ENCODE measurements at regions not wholly inside any gene's neighbourhood (a gene's known extent, or its start where the extent isn't known, plus 50 kb on each side); places are given as distances from the start of the nearest gene placed in this dataset.

- TF ChIP-seq REST (IDR thresholded peaks at IDR 0.05; ENCODE audit: low read depth) = no peak
- TF ChIP-seq RAD21 (IDR thresholded peaks at IDR 0.05; ENCODE audit: low read depth) = no peak
- no peak for TF ChIP-seq EZH2 (IDR thresholded peaks at IDR 0.05)
- no peak for TF ChIP-seq FOSL1 (IDR thresholded peaks at IDR 0.05; ENCODE audit: low read depth)
- TF ChIP-seq CTCF (IDR thresholded peaks at IDR 0.05 in 2 of 3, conservative IDR thresholded peaks at IDR 0.05 in 1 of 3; ENCODE audit: borderline replicate concordance in 1 of 3, insufficient read depth in 1 of 3, low read depth in 2 of 3, low read length in 2 of 3) = no peak
- no peak for TF ChIP-seq YY1 (IDR thresholded peaks at IDR 0.05; ENCODE audit: extremely low read depth, insufficient replicate concordance, low read depth, low read length)
Measured at GRCh38 chr6:19002976-19003560, 615.9 kb downstream of the RNF144B start (continued).

- Histone ChIP-seq H3K4me3 (replicated peaks in 1 of 2; ENCODE audit: low read depth in 1 of 2, low read length in 2 of 2) (no peak overlapping the region), H3K79me2 (ENCODE audit: insufficient read depth, low read length) (no peaks in the 10 kb centered on the region), H2AFZ (ENCODE audit: low read depth, low read length, poor library complexity, severe bottlenecking) (no peak overlapping the region), H3K9ac (ENCODE audit: low read length) (no peak overlapping the region), H3K9me2 (ENCODE audit: insufficient read depth) (no peaks in the 10 kb centered on the region), H4K20me1 (ENCODE audit: insufficient read depth) (no peaks in the 10 kb centered on the region), H3K36me3 (ENCODE audit: control insufficient read depth in 1 of 2, insufficient read depth in 2 of 2, low read length in 2 of 2) (no peaks in the 10 kb centered on the region), H3K4me2 (ENCODE audit: low read length) (no peak overlapping the region), H3K9me3 (ENCODE audit: control insufficient read depth in 1 of 2, insufficient read depth in 1 of 2, low read depth in 1 of 2, low read length in 2 of 2) (no peaks in the 10 kb centered on the region), H3K27me3 (ENCODE audit: insufficient read depth, low read length) (no peaks in the 10 kb centered on the region), H3K27ac (ENCODE audit: low read depth, low read length) (no peak overlapping the region), H3K4me1 (ENCODE audit: control insufficient read depth in 1 of 2, insufficient read depth in 2 of 2, low read length in 2 of 2) (no peaks in the 10 kb centered on the region)
- ATAC-seq (no peak), DNase-seq (ENCODE audit: low read depth, low spot score) (no peak)
- RAD21 ChIA-PET (ENCODE audit: low non-redundant PET in 1 of 2, low total read pairs in 2 of 2, uncharacterized antibody in 2 of 2, unreplicated experiment in 2 of 2) = no interaction called here
- CTCF ChIA-PET = interaction anchor here (1.4 kb wide), 1 partner anchor 20 kb away, joined by 4 read pairs; no protein-coding TSS in a partner anchor
- BruUV-seq (replicated peaks) = no TSS peak
- intact Hi-C loops (cut with micrococcal nuclease) = no loop called here
- POLR2A ChIA-PET = no interaction called here
- TF ChIP-seq RAD21 (IDR thresholded peaks at IDR 0.05; ENCODE audit: low read depth) = no peak
- no peak for TF ChIP-seq YY1 (IDR thresholded peaks at IDR 0.05; ENCODE audit: extremely low read depth, insufficient replicate concordance, low read depth, low read length)
- no peak for TF ChIP-seq ZFX (IDR thresholded peaks at IDR 0.05)
- TF ChIP-seq ELF1 (IDR thresholded peaks at IDR 0.05; ENCODE audit: borderline replicate concordance, low read depth) = no peak
- no peak for TF ChIP-seq JUND (IDR thresholded peaks at IDR 0.05)
- TF ChIP-seq CEBPB (IDR thresholded peaks at IDR 0.05; ENCODE audit: low read depth) = no peak
- no peak for TF ChIP-seq ZNF274 (IDR thresholded peaks at IDR 0.05; ENCODE audit: low read depth, low read length)
- TF ChIP-seq SIN3A (IDR thresholded peaks at IDR 0.05; ENCODE audit: low read depth) = no peak
- no peak for TF ChIP-seq ZBTB33 (IDR thresholded peaks at IDR 0.05; ENCODE audit: extremely low read depth, insufficient replicate concordance, low read length)
- TF ChIP-seq EGR1 (IDR thresholded peaks at IDR 0.05; ENCODE audit: low read depth) = no peak
Measured at GRCh38 chr6:19004176-19004575, 617.0 kb downstream of the RNF144B start.
